Trophoblast cell (in vitro differentiated cells and primary cell): ENCODE measurements at regions not wholly inside any gene's neighbourhood (a gene's known extent, or its start where the extent isn't known, plus 50 kb on each side); places are given as distances from the start of the nearest gene placed in this dataset.

ENCODE experiments used
- DNase-seq, 2 donors: peaks; one replicate each; pipeline ENCODE4 v3.0.0-alpha.2; 2016
- H2AFZ ChIP-seq: 2 replicates; pipeline ENCODE4 v1.6.1; 2013; ENCODE audit warnings: low read length, moderate library complexity, mild to moderate bottlenecking; ENCODE audit not compliant: insufficient read depth, poor library complexity
- H2AK5ac ChIP-seq: 2 replicates; pipeline ENCODE4 v1.6.1; 2013; ENCODE audit warnings: mild to moderate bottlenecking, low read length
- H2BK120ac ChIP-seq: 2 replicates; pipeline ENCODE4 v1.6.1; 2013; ENCODE audit warnings: low read length, mild to moderate bottlenecking, moderate library complexity; ENCODE audit not compliant: insufficient read depth, poor library complexity
- H2BK12ac ChIP-seq: 2 replicates; pipeline ENCODE4 v1.6.1; 2013; ENCODE audit warnings: mild to moderate bottlenecking, low read length, moderate library complexity
- H2BK5ac ChIP-seq: 2 replicates; pipeline ENCODE4 v1.6.1; 2013; ENCODE audit warnings: low read length, low read depth, moderate library complexity, mild to moderate bottlenecking; ENCODE audit not compliant: poor library complexity
- H3K14ac ChIP-seq: 2 replicates; pipeline ENCODE4 v1.6.1; 2013; ENCODE audit warnings: mild to moderate bottlenecking, low read length
- H3K18ac ChIP-seq: 2 replicates; pipeline ENCODE4 v1.6.1; 2013; ENCODE audit warnings: mild to moderate bottlenecking, low read length
- H3K23ac ChIP-seq: 2 replicates; pipeline ENCODE4 v1.6.1; 2013; ENCODE audit warnings: low read length
- H3K27ac ChIP-seq: 2 replicates; pipeline ENCODE4 v1.5.1; 2013; ENCODE audit warnings: low read depth, mild to moderate bottlenecking, inconsistent platforms, low read length, moderate library complexity
- H3K27me3 ChIP-seq: 2 replicates; pipeline ENCODE4 v1.6.1; 2013; ENCODE audit warnings: inconsistent platforms, mild to moderate bottlenecking, low read length, moderate library complexity; ENCODE audit not compliant: insufficient read depth
- H3K36me3 ChIP-seq, 2 experiments: 1 replicate in 1 of 2; 2 replicates in 1 of 2; pipeline ENCODE4 v1.6.1; 2013; ENCODE audit warnings: low read length in 2 of 2, mild to moderate bottlenecking in 2 of 2, moderate library complexity in 1 of 2; ENCODE audit not compliant: insufficient read depth in 2 of 2, control insufficient read depth in 1 of 2
- H3K4ac ChIP-seq: 2 replicates; pipeline ENCODE4 v1.6.1; 2013; ENCODE audit warnings: low read depth, mild to moderate bottlenecking, low read length, moderate library complexity
- H3K4me1 ChIP-seq, 2 experiments: 1 replicate in 1 of 2; 2 replicates in 1 of 2; pipeline ENCODE4 v1.6.1; 2013; ENCODE audit warnings: low read length in 2 of 2, mild to moderate bottlenecking in 2 of 2, moderate library complexity in 1 of 2; ENCODE audit not compliant: insufficient read depth in 2 of 2, control insufficient read depth in 1 of 2
- H3K4me2 ChIP-seq: 2 replicates; pipeline ENCODE4 v1.6.1; 2013; ENCODE audit warnings: inconsistent platforms, mild to moderate bottlenecking, low read length, moderate library complexity
- H3K4me3 ChIP-seq: 2 replicates; pipeline ENCODE4 v1.5.1; 2013; ENCODE audit warnings: mild to moderate bottlenecking, low read depth, low read length, inconsistent platforms
- H3K79me1 ChIP-seq: one replicate; pipeline ENCODE4 v1.6.1; 2013; ENCODE audit warnings: low read length
- H3K79me2 ChIP-seq: 2 replicates; pipeline ENCODE4 v1.6.1; 2013; ENCODE audit warnings: low read length, mild to moderate bottlenecking; ENCODE audit not compliant: control insufficient read depth, insufficient read depth, poor library complexity
- H3K9ac ChIP-seq: 2 replicates; pipeline ENCODE4 v1.6.1; 2013; ENCODE audit warnings: mild to moderate bottlenecking, low read length
- H3K9me3 ChIP-seq: 2 replicates; pipeline ENCODE4 v1.6.1; 2013; ENCODE audit warnings: low read depth, mild to moderate bottlenecking, control low read depth, inconsistent platforms, low read length; ENCODE audit not compliant: insufficient read depth
- H4K12ac ChIP-seq: 2 replicates; pipeline ENCODE4 v1.6.1; 2013; ENCODE audit warnings: low read depth, mild to moderate bottlenecking, low read length, moderate library complexity
- H4K8ac ChIP-seq: 2 replicates; pipeline ENCODE4 v1.6.1; 2013; ENCODE audit warnings: low read depth, mild to moderate bottlenecking, low read length, moderate library complexity
- H4K91ac ChIP-seq: one replicate; pipeline ENCODE4 v1.6.1; 2013; ENCODE audit warnings: low read depth, mild to moderate bottlenecking, low read length, moderate library complexity
- WGBS: extraction: QIAGEN DNeasy Blood & Tissue Kit; methylation state at CpG from one replicate; pipeline ENCODE4 v1.1.7; 2013; ENCODE audit warnings: missing lambda C conversion rate; ENCODE audit not compliant: insufficient read length, insufficient coverage; ENCODE audit errors: extremely low coverage; 5-methylcytosine and 5-hydroxymethylcytosine counted together

DNA sequence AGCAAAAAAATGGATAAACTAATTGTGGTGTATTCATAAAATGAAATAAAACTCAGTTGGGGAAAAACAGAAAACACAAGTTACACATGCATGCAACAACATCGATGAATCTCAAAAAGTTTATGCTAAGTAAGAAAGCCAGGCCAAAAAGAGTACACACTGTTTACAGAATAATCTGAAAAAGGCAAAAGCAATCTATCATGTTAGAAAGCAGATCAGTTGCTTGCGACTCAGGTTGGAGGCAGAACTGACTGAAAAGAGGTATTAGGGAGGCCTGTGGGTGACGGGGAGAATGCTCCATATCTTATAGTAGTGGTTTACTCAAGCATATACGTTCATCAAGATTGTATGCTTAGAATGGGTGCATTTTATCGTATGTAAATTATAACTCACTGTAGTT is 119.2 kb downstream of the ARRDC3 start:
- Histone ChIP-seq H2BK5ac (no peak overlapping the region), H3K9me3 (no peaks in the 10 kb centered on the region), H4K8ac (no peak overlapping the region), H3K18ac (no peak overlapping the region), H3K23ac (no peak overlapping the region), H4K12ac (no peak overlapping the region), H4K91ac (no peak overlapping the region), H2BK120ac (no peak overlapping the region), H3K4me2 (no peak overlapping the region), H3K79me1 (no peaks in the 10 kb centered on the region), H3K36me3 (no peaks in the 10 kb centered on the region), H3K79me2 (no peaks in the 10 kb centered on the region), H3K27me3 (no peaks in the 10 kb centered on the region), H2BK12ac (no peak overlapping the region), H3K27ac (no peak overlapping the region), H3K4ac (no peak overlapping the region), H2AK5ac (no peak overlapping the region), H3K4me3 (no peak overlapping the region), H3K4me1 (no peaks in the 10 kb centered on the region), H2AFZ (no peak overlapping the region), H3K14ac (no peak overlapping the region), H3K9ac (no peak overlapping the region)
- no CpG with 5 or more reads among the region's 5 CpGs for WGBS
- DNase-seq: no peak

DNA sequence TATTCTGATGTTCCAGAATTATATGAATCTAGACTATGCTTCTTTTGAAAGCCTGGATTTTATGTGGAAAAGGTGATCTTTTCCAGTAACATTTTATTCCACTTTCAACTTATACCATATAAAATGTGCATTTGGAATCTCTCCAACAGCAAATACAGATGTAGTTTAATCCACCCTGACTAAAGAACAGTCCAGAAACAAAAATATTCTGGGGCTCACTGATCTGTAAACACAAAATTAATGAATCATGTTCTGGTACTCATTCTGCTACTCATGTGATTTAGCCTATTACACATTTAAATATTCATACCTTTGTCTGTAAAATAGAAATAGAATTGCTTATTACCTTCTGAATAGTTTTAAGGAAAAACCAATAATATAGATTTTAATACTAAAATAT is 125.8 kb downstream of the ARRDC3 start:
- H3K4me1 ChIP-seq: no peaks in the 10 kb centered on the region
- no peak overlapping the region for H3K18ac ChIP-seq
- H3K4me2 ChIP-seq: no peak overlapping the region
- no peaks in the 10 kb centered on the region for H3K27me3 ChIP-seq
- H3K4me3 ChIP-seq: no peak overlapping the region
- DNase-seq: no peak
- H3K27ac ChIP-seq: no peak overlapping the region
- no peak overlapping the region for H2AFZ ChIP-seq
- H4K12ac ChIP-seq: no peak overlapping the region
- no peak overlapping the region for H2BK12ac ChIP-seq
- no peaks in the 10 kb centered on the region for H3K36me3 ChIP-seq
- no peaks in the 10 kb centered on the region for H3K79me1 ChIP-seq
- H3K4ac ChIP-seq: no peak overlapping the region
- no peak overlapping the region for H3K14ac ChIP-seq
- H3K9ac ChIP-seq: no peak overlapping the region
- H4K91ac ChIP-seq: no peak overlapping the region
- H3K23ac ChIP-seq: no peak overlapping the region
- H2AK5ac ChIP-seq: no peak overlapping the region
- no peak overlapping the region for H2BK120ac ChIP-seq
- no peaks in the 10 kb centered on the region for H3K79me2 ChIP-seq
- no peak overlapping the region for H4K8ac ChIP-seq
- H2BK5ac ChIP-seq: no peak overlapping the region
- no peaks in the 10 kb centered on the region for H3K9me3 ChIP-seq

DNA sequence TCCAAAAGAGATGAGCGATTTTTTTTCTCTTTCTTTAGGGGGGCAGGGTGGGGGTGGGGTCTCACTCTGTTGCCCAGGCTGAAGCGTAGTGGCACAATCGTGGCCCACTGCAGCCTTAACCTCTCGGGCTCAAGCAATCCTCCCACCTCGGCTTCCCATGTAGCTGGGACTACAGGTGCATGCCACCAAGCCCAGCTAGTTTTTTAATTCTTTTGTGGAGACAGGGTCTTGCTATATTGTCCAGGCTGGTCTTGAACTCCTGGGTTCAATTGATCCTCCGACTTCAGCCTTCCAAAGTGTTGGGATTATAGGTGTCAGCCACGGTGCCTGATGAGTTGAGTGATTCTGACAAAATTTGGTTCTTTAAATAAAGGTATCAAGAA is 127.0 kb downstream of the ARRDC3 start:
- Histone ChIP-seq H2BK120ac (no peak overlapping the region), H3K27me3 (no peaks in the 10 kb centered on the region), H2AK5ac (no peak overlapping the region), H3K36me3 (no peaks in the 10 kb centered on the region), H4K8ac (no peak overlapping the region), H3K27ac (no peak overlapping the region), H2BK5ac (no peak overlapping the region), H3K14ac (no peak overlapping the region), H3K4ac (no peak overlapping the region), H3K23ac (no peak overlapping the region), H4K91ac (no peak overlapping the region), H2BK12ac (no peak overlapping the region), H3K4me3 (no peak overlapping the region), H3K4me2 (no peak overlapping the region), H3K18ac (no peak overlapping the region), H4K12ac (no peak overlapping the region), H2AFZ (no peak overlapping the region), H3K4me1 (no peaks in the 10 kb centered on the region), H3K9me3 (no peaks in the 10 kb centered on the region), H3K79me1 (no peaks in the 10 kb centered on the region), H3K79me2 (no peaks in the 10 kb centered on the region), H3K9ac (no peak overlapping the region)
- DNase-seq: no peak
- no CpG with 5 or more reads among the region's 7 CpGs for WGBS

DNA sequence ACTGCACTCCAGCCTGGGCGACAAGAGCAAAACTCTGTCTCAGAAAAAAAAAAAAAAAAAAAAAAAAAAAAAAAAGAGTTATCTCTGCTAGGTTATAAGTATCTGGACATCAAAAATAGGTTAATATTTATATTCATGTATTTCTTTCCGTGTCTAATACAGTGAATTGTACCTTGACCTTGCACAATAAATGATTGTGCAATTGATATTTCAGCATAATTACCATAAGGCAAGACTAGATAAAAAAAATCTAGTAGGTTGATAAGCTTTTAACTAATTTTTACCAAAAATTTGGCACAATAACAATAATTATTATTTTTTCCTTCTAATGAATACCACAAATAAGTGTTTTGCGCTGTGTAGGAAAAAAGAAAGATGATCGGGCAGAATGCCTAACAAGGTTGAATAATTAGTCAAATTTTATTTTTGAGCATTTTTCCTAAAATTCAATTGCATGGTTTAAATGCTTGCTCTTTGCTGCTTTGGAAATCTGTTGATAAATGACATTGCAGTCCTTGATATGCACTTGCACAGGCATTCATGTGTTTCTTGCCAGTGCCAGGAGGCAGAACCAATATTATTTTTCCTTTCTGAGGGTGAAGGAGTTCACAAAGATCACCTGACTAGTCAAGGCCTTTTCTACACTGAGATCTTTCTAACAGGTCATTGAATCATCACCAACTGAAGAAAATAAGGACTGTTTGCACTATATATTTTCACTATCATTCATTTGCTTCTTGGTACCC is 127.5 kb downstream of the ARRDC3 start:
- no peaks in the 10 kb centered on the region for H3K79me2 ChIP-seq
- H3K9ac ChIP-seq: no peak overlapping the region
- no peak overlapping the region for H2AK5ac ChIP-seq
- no peaks in the 10 kb centered on the region for H3K27me3 ChIP-seq
- no peaks in the 10 kb centered on the region for H3K36me3 ChIP-seq
- no peak overlapping the region for H3K27ac ChIP-seq
- H2BK5ac ChIP-seq: no peak overlapping the region
- H2BK12ac ChIP-seq: no peak overlapping the region
- no peak overlapping the region for H3K4me3 ChIP-seq
- H4K8ac ChIP-seq: no peak overlapping the region
- no peak overlapping the region for H2BK120ac ChIP-seq
- no peaks in the 10 kb centered on the region for H3K4me1 ChIP-seq
- H3K18ac ChIP-seq: no peak overlapping the region
- WGBS: no CpG with 5 or more reads among the region's 4 CpGs
- H3K4me2 ChIP-seq: no peak overlapping the region
- H4K91ac ChIP-seq: no peak overlapping the region
- no peak overlapping the region for H4K12ac ChIP-seq
- no peaks in the 10 kb centered on the region for H3K9me3 ChIP-seq
- no peaks in the 10 kb centered on the region for H3K79me1 ChIP-seq
- no peak overlapping the region for H3K4ac ChIP-seq
- no peak for DNase-seq
- H3K23ac ChIP-seq: no peak overlapping the region
- H2AFZ ChIP-seq: no peak overlapping the region
- H3K14ac ChIP-seq: no peak overlapping the region
